Activated T-helper 2 cell treated with anti-CD3 and anti-CD28 coated beads, Interferon-gamma antibody, Interleukin-2, Interleukin-4, amounts not matched to agents 10 μg/mL and 5 μg/mL and 100 μg/mL, durations not matched to agents 14 hours and 24 hours and 36 hours (primary cell): ENCODE measurements at regions not wholly inside any gene's neighbourhood (a gene's known extent, or its start where the extent isn't known, plus 50 kb on each side); places are given as distances from the start of the nearest gene placed in this dataset.

Source experiments
- DNase-seq: peaks from one replicate; pipeline ENCODE4 v3.0.0; 2021; ENCODE audit warnings: low spot score
- H3K27ac Mint-ChIP-seq: one replicate; pipeline ENCODE4 v1.8.0; 2021; ENCODE audit warnings: mixed read lengths
- H3K27me3 Mint-ChIP-seq: one replicate; pipeline ENCODE4 v1.8.0; 2021; ENCODE audit warnings: low read depth, mixed read lengths
- H3K36me3 Mint-ChIP-seq: one replicate; pipeline ENCODE4 v1.8.0; 2021; ENCODE audit warnings: low read depth, mixed read lengths
- H3K4me1 Mint-ChIP-seq: one replicate; pipeline ENCODE4 v1.8.0; 2021; ENCODE audit warnings: low read depth, mixed read lengths
- H3K4me3 Mint-ChIP-seq: one replicate; pipeline ENCODE4 v1.8.0; 2021; ENCODE audit warnings: low read depth, mild to moderate bottlenecking, moderate library complexity, mixed read lengths
- H3K9me3 Mint-ChIP-seq: one replicate; pipeline ENCODE4 v1.8.0; 2021; ENCODE audit warnings: mixed read lengths
- intact Hi-C: fragments of 100-400 bp; cut with micrococcal nuclease; formaldehyde crosslinking; loops from one replicate; pipeline ENCODE4 v1.15.1; 2023

DNA sequence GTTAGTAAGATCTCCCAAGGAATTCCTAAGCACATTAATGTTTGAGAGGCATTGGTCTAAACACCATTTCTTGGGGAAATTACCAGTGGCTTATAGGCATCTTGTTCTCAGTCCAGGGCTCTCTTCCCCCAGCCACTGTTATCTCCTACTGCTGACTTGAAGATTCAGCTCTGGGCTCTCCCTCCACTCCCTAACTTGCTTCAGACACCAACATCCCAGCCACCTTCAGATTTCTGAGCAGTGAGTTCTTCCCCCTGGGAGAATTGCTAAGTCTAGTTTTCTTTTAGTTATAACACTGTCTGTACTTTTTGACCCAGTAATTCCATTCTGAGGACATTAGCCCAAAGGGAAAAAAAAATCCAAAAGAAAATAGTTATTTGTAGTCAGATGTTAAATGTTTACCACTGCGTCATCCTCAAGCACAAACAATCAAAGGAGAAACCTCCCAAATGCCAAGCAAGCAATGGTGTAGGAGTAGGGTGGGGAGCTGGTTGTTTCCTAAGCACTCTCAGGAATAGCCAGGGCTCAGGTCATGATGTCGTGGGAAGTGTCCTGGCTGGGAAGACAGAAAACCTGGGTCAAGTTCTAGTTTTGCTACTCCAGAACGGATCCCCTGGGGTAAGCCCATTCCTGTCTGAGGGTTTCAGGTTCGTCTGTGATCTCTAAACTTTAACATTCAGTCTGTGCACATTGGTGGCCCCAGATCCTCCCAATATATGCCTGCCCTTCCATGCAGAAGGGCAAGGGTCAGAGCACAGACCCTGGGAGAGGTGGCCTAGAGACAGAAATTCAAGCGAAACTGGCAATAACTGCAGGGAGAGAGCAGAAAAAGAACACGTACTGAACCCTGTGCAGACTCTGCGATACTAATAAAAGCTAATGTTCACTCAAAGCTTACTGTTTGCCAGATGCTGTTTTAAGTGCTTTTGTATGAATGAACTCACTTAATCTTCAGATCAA is 191.1 kb upstream of the FGGY start:
- no peak for DNase-seq
- Mint-ChIP-seq H3K9me3 (no peaks in the 10 kb centered on the region), H3K27me3 (peaks cover 4% of the 10 kb centered on the region), H3K4me3 (no peak overlapping the region), H3K4me1 (no peaks in the 10 kb centered on the region), H3K36me3 (no peaks in the 10 kb centered on the region), H3K27ac (no peak overlapping the region)
- intact Hi-C loops: no loop called here

DNA sequence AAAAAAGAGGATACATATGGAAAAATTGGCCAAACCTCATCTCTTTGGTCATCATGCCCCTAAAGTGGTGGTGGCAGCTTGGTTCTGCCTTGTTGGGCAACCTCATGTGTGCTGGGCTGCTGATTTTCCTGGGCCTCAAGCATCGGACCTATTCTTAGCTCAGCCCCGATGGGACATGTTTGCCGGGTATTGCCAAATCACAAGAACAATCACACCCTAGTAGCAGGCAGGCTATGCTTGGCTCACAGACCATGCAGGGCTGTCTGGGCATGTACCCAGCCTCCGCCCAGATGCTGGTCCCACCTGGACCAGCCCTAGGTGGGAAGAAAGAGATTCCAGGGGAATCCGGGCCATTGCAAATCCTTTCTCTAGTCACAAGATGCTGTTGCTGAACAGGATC is 189.4 kb upstream of the FGGY start:
- no peaks in the 10 kb centered on the region for H3K9me3 Mint-ChIP-seq
- H3K4me1 Mint-ChIP-seq: no peaks in the 10 kb centered on the region

DNA sequence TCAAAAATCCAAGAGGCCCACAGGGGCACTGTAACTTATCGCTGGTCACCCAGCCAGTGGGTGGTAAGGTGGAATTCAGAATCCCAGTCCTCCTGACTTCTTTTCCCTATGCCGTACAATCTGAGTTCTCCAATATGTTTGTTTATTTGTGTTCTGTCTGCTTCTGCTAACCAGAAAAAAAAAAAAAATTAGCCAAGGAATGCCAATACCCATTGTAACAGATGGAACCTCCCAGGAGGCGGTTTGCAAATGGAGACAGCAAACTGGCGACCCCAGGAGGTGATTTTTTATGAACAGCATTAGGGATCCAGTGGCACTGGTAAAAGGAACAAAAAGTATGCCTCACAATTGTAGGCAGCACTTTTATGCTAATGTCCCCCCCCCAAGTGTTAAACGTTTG is 189.0 kb upstream of the FGGY start:
- DNase-seq: no peak
- H3K27ac Mint-ChIP-seq: no peak overlapping the region
- H3K36me3 Mint-ChIP-seq: no peaks in the 10 kb centered on the region
- no peaks in the 10 kb centered on the region for H3K9me3 Mint-ChIP-seq
- no peaks in the 10 kb centered on the region for H3K4me1 Mint-ChIP-seq
- no peak overlapping the region for H3K4me3 Mint-ChIP-seq
- intact Hi-C loops: no loop called here
- H3K27me3 Mint-ChIP-seq: peaks cover 4% of the 10 kb centered on the region

More for the DNA sequence above, 189.4 kb upstream of the FGGY start:
- intact Hi-C loops: no loop called here
- H3K27me3 Mint-ChIP-seq: peaks cover 4% of the 10 kb centered on the region
- no peak overlapping the region for H3K27ac Mint-ChIP-seq
- H3K4me3 Mint-ChIP-seq: no peak overlapping the region
- no peak for DNase-seq
- H3K36me3 Mint-ChIP-seq: no peaks in the 10 kb centered on the region

DNA sequence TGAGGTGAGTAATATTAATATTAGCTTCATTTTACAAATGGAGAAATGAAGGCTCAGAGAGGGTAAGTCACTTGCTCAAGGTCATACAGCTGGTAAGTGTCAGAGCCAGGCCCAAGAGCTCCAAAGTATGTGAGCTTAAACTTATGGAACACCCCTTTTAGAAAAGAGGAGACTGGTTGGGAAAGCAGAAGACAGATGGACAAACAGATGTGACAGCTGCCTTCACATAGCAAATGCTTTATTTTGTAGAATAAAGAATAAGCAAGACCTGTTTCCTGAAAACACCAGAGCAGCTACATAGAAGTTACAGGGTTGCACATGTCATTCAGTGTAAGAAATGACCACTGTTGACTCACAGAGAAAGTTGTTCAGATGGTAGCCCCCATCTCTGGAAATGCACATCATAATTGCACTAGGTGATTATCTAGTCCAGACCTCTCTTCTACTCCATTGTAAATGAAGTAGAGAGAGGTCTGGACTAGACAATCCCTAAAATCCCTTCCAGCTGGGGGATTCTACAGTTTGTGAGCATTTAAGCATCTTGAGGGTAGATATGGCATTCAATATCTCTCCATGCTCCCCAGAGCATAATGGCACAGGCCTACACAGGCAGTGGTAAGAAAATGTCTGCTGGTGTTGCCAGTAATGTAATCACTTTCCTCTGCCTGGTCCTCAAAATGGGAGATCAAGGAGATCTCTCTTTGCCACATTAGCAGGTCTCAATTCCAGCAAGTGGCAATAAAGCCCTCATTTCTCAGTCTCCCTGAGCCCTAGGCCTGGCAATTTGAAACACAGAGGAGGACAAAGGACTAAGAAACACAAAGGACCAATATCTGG is 188.2 kb upstream of the FGGY start:
- Mint-ChIP-seq H3K36me3 (no peaks in the 10 kb centered on the region), H3K4me3 (no peak overlapping the region), H3K9me3 (no peaks in the 10 kb centered on the region), H3K27me3 (peaks cover 6% of the 10 kb centered on the region), H3K4me1 (no peaks in the 10 kb centered on the region), H3K27ac (no peak overlapping the region)
- DNase-seq: no peak
- intact Hi-C loops: no loop called here

DNA sequence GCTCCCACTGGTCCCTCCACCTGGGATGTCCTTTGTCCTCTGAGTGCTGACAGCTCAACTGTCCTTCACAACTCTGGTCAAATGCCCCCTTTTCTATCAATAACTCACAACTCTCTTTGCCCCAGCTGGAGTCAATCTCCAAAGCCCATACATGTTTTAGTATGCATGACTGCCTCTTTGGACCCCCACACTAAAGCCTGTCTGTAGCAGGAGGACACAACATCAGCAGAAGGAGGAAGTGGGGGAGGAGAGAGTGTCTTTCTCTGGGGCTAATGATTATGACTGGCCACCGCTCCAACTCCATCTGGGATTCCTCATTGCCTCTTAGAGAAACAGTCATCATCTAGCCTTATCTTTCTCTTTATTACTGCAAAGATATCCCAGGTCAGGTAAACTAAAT is 186.6 kb upstream of the FGGY start:
- Mint-ChIP-seq H3K27ac (no peak overlapping the region), H3K4me3 (no peak overlapping the region), H3K27me3 (peaks cover 5% of the 10 kb centered on the region), H3K9me3 (no peaks in the 10 kb centered on the region), H3K4me1 (no peaks in the 10 kb centered on the region), H3K36me3 (no peaks in the 10 kb centered on the region)
- no peak for DNase-seq
- intact Hi-C loops: no loop called here

DNA sequence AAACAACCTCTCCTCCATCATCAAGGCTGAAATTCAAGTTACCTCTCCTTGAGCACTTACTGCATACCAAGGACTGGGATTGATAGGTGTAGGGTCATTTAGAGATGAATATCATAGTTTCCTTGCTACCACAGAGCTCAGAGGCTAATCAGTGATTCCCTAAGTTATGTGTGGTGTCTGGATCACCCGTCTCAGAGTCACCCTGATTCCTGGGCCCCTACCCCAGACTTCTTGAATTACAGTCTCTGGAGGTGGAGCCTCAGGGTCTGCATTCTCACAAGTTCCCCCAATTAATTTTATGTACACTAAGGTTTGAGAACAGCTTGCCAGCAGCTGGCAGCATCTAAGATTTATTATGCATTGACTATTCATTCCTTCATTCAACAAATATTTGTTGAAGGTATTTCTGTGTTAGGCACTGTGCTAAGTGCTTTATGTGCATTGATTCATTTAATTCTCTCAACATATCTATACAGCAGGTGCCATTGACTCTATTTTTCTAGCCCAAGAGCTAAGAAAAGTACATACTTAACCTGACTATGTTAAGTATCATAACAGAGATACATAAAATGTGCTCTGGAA is 182.9 kb upstream of the FGGY start:
- no peak overlapping the region for H3K27ac Mint-ChIP-seq
- no peaks in the 10 kb centered on the region for H3K36me3 Mint-ChIP-seq
- peaks cover 5% of the 10 kb centered on the region for H3K27me3 Mint-ChIP-seq
- intact Hi-C loops: no loop called here
- no peak overlapping the region for H3K4me3 Mint-ChIP-seq
- DNase-seq: no peak
- peaks cover 22% of the 10 kb centered on the region for H3K4me1 Mint-ChIP-seq
- no peaks in the 10 kb centered on the region for H3K9me3 Mint-ChIP-seq

DNA sequence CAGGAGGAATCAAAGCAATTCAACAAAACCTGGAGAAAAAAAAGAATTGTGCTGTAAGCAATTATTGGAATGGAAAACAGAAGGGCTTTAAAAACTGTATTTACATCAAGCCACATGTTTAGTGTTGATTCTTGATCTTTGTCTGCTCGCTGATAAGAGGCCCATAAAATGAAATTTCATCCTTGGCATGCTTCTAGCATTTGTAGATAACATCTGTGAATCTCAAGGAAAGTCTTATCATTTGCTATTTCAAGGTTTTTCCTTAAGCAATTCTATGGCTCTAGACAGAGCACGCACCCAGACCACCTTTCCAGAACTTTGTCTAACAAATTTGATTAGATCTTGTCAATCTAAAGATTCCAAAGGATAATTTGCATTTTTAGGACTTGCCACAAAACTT is 181.0 kb upstream of the FGGY start:
- intact Hi-C loops: no loop called here
- H3K36me3 Mint-ChIP-seq: no peaks in the 10 kb centered on the region
- H3K27me3 Mint-ChIP-seq: peaks cover 14% of the 10 kb centered on the region
- peaks cover 22% of the 10 kb centered on the region for H3K4me1 Mint-ChIP-seq
- H3K9me3 Mint-ChIP-seq: no peaks in the 10 kb centered on the region
- no peak overlapping the region for H3K27ac Mint-ChIP-seq
- no peak overlapping the region for H3K4me3 Mint-ChIP-seq
- no peak for DNase-seq

DNA sequence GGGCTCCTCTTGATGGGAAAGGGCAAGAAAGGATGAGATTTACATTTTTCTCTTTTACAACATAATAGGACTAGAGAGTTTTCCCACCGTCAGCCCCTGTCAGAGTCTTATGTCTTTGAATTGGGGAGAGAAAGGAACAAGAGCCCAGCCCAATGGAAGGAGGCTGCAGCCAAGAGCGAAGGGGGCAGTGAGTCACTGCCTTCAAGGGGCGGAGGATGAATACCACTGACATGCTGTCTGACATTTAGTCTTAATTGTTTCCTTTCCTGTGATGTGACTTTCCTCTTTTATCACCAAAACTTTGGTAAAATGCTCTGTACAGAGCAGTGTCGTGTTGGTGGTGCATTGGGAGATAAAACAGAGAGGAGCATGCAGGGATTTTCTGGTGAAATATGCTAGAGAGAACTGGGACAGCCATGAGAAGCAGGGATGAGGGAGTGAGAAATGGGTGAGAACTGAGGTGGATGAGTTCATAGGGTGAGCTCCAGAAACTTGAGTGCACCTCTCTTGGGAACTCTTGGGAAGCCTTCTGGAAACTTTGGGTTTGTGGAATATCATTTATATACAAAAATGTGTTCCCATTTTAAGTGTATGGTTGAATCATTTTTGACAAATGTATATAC is 179.9 kb upstream of the FGGY start:
- peaks cover 22% of the 10 kb centered on the region for H3K4me1 Mint-ChIP-seq
- H3K27ac Mint-ChIP-seq: peak overlapping the region; percentile 60
- no peak overlapping the region for H3K4me3 Mint-ChIP-seq

DNA sequence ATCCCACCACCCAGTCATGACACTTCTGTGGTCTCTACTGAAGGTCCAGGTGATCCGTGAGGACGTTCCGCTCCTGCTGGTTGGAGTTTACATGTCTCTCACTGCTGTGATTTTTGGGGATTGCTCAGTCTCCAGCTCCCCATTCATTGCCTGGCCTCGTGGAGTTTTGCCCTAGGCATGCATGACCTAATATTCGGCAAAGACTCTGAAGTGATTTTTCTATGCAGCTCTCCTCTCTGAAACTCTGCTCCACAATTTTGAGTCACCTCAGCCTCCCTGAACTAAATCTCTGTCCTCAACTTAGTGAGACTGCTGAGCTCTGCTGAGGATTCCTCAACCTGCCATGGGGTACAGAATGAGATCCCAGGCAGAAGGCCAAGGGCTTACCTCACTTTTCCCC is 174.4 kb upstream of the FGGY start:
- Mint-ChIP-seq H3K4me3 (no peak overlapping the region), H3K27me3 (peaks cover 11% of the 10 kb centered on the region), H3K4me1 (peaks cover 23% of the 10 kb centered on the region), H3K9me3 (peaks cover 13% of the 10 kb centered on the region), H3K36me3 (no peaks in the 10 kb centered on the region), H3K27ac (no peak overlapping the region)
- no peak for DNase-seq
- intact Hi-C loops: no loop called here

More for the DNA sequence above, 179.9 kb upstream of the FGGY start:
- H3K27me3 Mint-ChIP-seq: peaks cover 16% of the 10 kb centered on the region
- no peaks in the 10 kb centered on the region for H3K36me3 Mint-ChIP-seq
- DNase-seq: no peak
- intact Hi-C loops: no loop called here
- H3K9me3 Mint-ChIP-seq: no peaks in the 10 kb centered on the region

DNA sequence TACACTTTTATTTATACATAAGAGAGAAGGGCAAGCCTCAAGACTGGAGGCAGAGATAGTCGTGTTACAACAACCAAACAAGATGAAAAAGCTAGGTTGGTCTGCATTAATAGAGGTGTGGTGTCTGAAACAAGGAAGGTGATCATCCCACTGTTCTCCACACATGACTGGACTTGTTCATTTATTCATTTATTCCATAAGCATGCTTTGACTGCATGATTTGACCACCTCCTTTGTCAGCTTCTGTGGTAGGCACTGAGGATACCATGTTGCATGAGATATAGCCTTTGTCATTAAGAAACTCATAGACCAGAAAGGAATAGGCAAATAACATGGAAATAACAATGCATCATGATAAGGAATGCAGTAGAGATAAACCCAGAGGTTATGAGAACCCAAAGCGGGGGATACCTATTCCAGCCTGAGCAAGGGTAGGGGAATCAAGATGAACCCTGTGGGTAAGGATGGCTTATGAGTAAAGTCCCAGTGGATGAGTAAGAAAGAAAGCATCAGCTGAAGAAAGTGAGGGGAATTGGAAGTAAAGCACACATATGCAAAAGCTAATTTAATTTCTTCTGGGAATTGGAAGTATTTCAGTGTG is 173.7 kb upstream of the FGGY start:
- Mint-ChIP-seq H3K4me3 (no peak overlapping the region), H3K27me3 (peaks cover 11% of the 10 kb centered on the region), H3K36me3 (no peaks in the 10 kb centered on the region), H3K4me1 (peaks cover 18% of the 10 kb centered on the region), H3K27ac (no peak overlapping the region), H3K9me3 (peaks cover 13% of the 10 kb centered on the region)
- intact Hi-C loops: no loop called here
- no peak for DNase-seq

DNA sequence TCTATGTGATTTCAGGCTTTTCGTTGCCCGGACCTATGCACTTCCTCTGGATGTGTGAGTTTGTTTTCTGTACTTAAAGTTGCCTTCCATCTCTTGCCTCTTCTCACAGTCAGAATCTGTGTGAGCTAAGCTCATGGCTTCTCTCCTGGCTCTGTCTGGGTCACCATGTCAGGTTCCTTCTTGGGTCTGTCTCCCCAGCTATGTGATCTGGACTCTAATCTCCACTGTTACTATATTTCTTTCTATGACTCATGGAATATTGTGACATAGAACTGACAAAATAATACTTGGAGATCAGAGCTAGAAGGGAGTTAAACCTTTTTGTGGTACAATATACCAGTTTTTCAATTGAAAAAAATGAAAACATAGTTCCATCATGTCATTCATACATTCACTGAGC is 172.7 kb upstream of the FGGY start:
- intact Hi-C loops: no loop called here
- H3K36me3 Mint-ChIP-seq: no peaks in the 10 kb centered on the region
- H3K9me3 Mint-ChIP-seq: peaks cover 13% of the 10 kb centered on the region
- H3K27ac Mint-ChIP-seq: no peak overlapping the region
- H3K27me3 Mint-ChIP-seq: peaks cover 11% of the 10 kb centered on the region
- no peak for DNase-seq
- H3K4me3 Mint-ChIP-seq: no peak overlapping the region
- peaks cover 18% of the 10 kb centered on the region for H3K4me1 Mint-ChIP-seq

DNA sequence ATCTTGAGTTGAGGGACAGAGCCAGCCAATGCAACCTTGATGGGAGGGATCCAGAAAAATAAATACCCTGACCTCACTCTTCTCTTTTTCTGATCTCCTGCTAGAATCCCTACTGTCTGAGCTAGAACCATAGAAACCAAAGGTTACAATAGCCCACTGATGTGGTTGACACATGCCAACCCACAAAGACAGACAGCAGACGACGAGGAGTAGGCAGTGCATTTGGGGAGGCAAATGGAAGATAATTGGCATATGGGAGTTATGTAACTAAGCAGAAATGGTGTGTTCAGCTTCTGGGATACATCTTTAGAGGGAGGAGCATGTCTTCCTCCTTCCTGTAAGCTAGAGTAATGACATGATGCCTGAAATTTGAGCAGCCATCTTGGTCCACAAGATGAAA is 171.7 kb upstream of the FGGY start:
- Mint-ChIP-seq H3K36me3 (no peaks in the 10 kb centered on the region), H3K4me1 (peaks cover 18% of the 10 kb centered on the region), H3K27me3 (peaks cover 7% of the 10 kb centered on the region), H3K27ac (no peak overlapping the region), H3K4me3 (no peak overlapping the region), H3K9me3 (peaks cover 13% of the 10 kb centered on the region)
- DNase-seq: no peak
- intact Hi-C loops: loop anchor here (5.0 kb wide), 1 partner anchor 53 kb away; no protein-coding TSS in a partner anchor
